Common myeloid progenitor, CD34-positive (primary cell): ENCODE measurements at regions not wholly inside any gene's neighbourhood (a gene's known extent, or its start where the extent isn't known, plus 50 kb on each side); places are given as distances from the start of the nearest gene placed in this dataset.

Experiments
- CTCF ChIA-PET: fragments of 350-600 bp; sonication (Branson Sonifier 250); formaldehyde crosslinking; loops from one replicate; lab custom pipeline; 2021; ENCODE audit warnings: antibody characterized with exemption; lab: Charles Lee
- POLR2A ChIA-PET: fragments of 350-600 bp; sonication (Branson Sonifier 250); formaldehyde crosslinking; loops from one replicate; lab custom pipeline; 2021; ENCODE audit warnings: antibody characterized with exemption; lab: Charles Lee
- DNase-seq, 3 donors: peaks; one replicate each; pipeline versions ENCODE4 v3.0.0 to v3.0.0-alpha.2; 2013
- H3K27ac ChIP-seq, 2 experiments: 1 replicate in 1 of 2; 2 replicates in 1 of 2; pipeline ENCODE4 v1.7.0; 2013; ENCODE audit warnings: inconsistent platforms in 2 of 2, low read length in 2 of 2, mild to moderate bottlenecking in 2 of 2, low read depth in 1 of 2, moderate library complexity in 1 of 2; ENCODE audit not compliant: severe bottlenecking in 2 of 2, insufficient read depth in 1 of 2, poor library complexity in 1 of 2
- H3K27me3 ChIP-seq, 5 experiments: replicated peaks in 2 of 5; 1 replicate in 3 of 5; 2 replicates in 2 of 5; pipeline versions ENCODE4 v1.6.1 to v1.7.0; 2013; ENCODE audit warnings: low read length in 4 of 5, mild to moderate bottlenecking in 2 of 5, moderate library complexity in 2 of 5, inconsistent platforms in 1 of 5; ENCODE audit not compliant: insufficient read depth in 5 of 5, control insufficient read depth in 4 of 5
- H3K36me3 ChIP-seq, 4 experiments: 1 replicate in 2 of 4; 2 replicates in 2 of 4; pipeline versions ENCODE4 v1.6.1 to v1.7.0; 2013; ENCODE audit warnings: low read length in 3 of 4, control low read depth in 1 of 4, mild to moderate bottlenecking in 1 of 4; ENCODE audit not compliant: control insufficient read depth in 4 of 4, insufficient read depth in 4 of 4
- H3K4me1 ChIP-seq, 4 experiments: 1 replicate in 3 of 4; 2 replicates in 1 of 4; pipeline versions ENCODE4 v1.6.1 to v1.7.1; 2013; ENCODE audit warnings: low read length in 3 of 4, mild to moderate bottlenecking in 3 of 4, control low read depth in 1 of 4, inconsistent platforms in 1 of 4, moderate library complexity in 1 of 4; ENCODE audit not compliant: control insufficient read depth in 4 of 4, insufficient read depth in 4 of 4; ENCODE audit errors: control extremely low read depth in 1 of 4
- H3K4me3 ChIP-seq, 7 experiments: 1 replicate in 4 of 7; 2 replicates in 3 of 7; pipeline versions ENCODE4 v1.5.1 to v1.7.0; 2013; ENCODE audit warnings: mild to moderate bottlenecking in 7 of 7, low read length in 6 of 7, moderate library complexity in 6 of 7, inconsistent platforms in 2 of 7, low read depth in 2 of 7, control low read depth in 1 of 7; ENCODE audit not compliant: insufficient read depth in 4 of 7, control insufficient read depth in 1 of 7; ENCODE audit errors: extremely low read depth in 1 of 7
- H3K9me3 ChIP-seq, 5 experiments: 1 replicate in 4 of 5; 2 replicates in 1 of 5; pipeline versions ENCODE4 v1.6.1 to v1.7.1; 2013; ENCODE audit warnings: low read length in 4 of 5, mild to moderate bottlenecking in 2 of 5, inconsistent platforms in 1 of 5, low read depth in 1 of 5, moderate library complexity in 1 of 5; ENCODE audit not compliant: control insufficient read depth in 4 of 5, insufficient read depth in 2 of 5; ENCODE audit errors: control extremely low read depth in 1 of 5
- WGBS: methylation state at CpG from one replicate; pipeline ENCODE4 v1.1.5; 2013; ENCODE audit not compliant: insufficient coverage; 5-methylcytosine and 5-hydroxymethylcytosine counted together

DNA sequence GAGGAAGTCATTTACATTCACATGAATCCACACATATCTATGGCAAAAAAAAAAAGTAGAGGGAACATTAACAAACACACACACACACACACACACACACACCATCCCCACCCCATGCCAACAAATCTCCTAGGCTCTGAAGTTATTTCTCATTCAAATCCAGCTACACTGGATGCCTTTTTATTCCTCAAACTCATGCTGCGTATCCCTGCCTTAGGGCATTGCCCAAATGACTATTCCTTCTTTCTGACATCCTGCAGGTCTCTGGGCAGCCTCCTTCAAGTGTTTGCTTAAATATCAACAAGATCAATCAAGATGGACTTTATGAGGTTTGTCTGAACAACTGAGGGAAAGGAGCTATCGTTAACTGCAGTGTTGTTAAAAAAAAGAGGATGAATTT, 106.5 kb upstream of the FAM9A start:
- no peaks in the 10 kb centered on the region for H3K4me1 ChIP-seq
- DNase-seq: no peak
- peaks cover 0 to 3% (median 0%) of the 10 kb centered on the region in 5 experiments for H3K27me3 ChIP-seq
- no peaks in the 10 kb centered on the region for H3K36me3 ChIP-seq
- ChIA-PET POLR2A (no interaction called here), CTCF (no interaction called here)
- H3K4me3 ChIP-seq: no peak overlapping the region
- H3K9me3 ChIP-seq: no peaks in the 10 kb centered on the region
- H3K27ac ChIP-seq: no peak overlapping the region
- 73% methylated on average over 2 of the region's 2 CpGs for WGBS

DNA sequence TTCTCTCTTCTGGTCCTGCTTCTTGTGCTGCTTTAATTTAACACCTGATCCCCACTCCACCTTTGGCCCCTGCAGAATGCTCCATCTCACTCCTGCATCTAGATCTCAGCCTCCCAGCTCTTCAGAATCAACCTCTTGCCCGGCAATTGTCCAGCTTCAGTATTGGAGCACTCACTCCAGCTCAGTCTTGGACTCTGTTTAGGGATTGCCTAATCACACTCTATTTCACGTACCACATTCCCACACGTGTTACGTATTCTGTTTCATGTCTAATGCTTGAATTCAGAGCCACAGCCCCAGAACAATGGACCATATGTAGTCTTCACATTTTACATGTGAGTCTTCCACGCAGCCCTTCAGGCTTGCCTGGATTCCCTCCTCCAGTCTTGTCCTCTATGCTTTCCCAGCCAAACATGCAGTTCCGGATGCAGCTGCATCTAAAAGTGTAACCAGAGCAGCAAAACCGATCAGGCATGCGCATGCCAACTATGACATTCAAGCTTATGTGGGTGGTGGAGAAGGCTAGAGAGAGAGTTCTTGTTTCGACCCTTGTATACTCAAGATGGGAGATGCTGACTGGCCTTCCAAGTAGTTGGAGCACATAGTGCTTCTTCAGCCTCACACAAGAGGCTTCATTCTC, 105.2 kb upstream of the FAM9A start:
- 85% methylated on average over 8 of the region's 9 CpGs for WGBS
- ChIA-PET CTCF (no interaction called here), POLR2A (no interaction called here)
- Histone ChIP-seq H3K4me3 (no peak overlapping the region), H3K36me3 (no peaks in the 10 kb centered on the region), H3K27me3 (peaks cover 0 to 3% (median 0%) of the 10 kb centered on the region in 5 experiments), H3K4me1 (no peaks in the 10 kb centered on the region), H3K27ac (no peak overlapping the region), H3K9me3 (no peaks in the 10 kb centered on the region)
- no peak for DNase-seq

DNA sequence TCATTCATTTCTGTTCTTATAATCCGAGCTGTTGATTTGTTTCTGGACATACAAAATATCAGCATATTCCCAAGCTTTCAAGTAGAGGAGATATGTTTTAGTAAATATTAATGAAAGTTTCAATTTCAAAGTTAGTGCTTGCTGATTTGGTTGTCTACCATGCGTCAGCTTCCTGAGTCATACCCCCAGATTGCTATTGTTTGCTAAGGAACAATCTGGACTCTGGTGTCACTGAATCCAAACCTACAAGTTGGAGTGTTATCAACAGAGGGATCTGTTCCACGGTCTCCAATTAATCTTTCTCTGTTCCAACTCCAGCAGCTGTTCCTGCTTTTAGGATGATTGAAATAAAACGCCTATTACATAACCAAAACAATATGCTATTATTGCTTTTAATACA, 96.1 kb upstream of the FAM9A start:
- no peak overlapping the region for H3K4me3 ChIP-seq
- no peak for DNase-seq
- H3K4me1 ChIP-seq: no peaks in the 10 kb centered on the region
- H3K36me3 ChIP-seq: no peaks in the 10 kb centered on the region
- H3K9me3 ChIP-seq: peaks cover 0 to 5% (median 0%) of the 10 kb centered on the region in 5 experiments
- H3K27me3 ChIP-seq: no peaks in the 10 kb centered on the region
- 100% methylated on average over 1 of the region's 4 CpGs for WGBS
- H3K27ac ChIP-seq: no peak overlapping the region
- POLR2A ChIA-PET: no interaction called here
- CTCF ChIA-PET: no interaction called here

GRCh38 chrX:8890794-8891193, 89.6 kb upstream of the FAM9A start:
- H3K27me3 ChIP-seq: no peaks in the 10 kb centered on the region
- DNase-seq: no peak
- H3K36me3 ChIP-seq: no peaks in the 10 kb centered on the region
- H3K4me3 ChIP-seq: no peak overlapping the region
- H3K27ac ChIP-seq: no peak overlapping the region
- H3K9me3 ChIP-seq: peaks cover 0 to 12% (median 0%) of the 10 kb centered on the region in 5 experiments
- WGBS: 64% methylated on average over 1 of the region's 1 CpG
- CTCF ChIA-PET: interaction anchor here (1.4 kb wide), 1 partner anchor 11 kb away, joined by 4 read pairs; no protein-coding TSS in a partner anchor
- POLR2A ChIA-PET: no interaction called here
- H3K4me1 ChIP-seq: no peaks in the 10 kb centered on the region

- no peak for DNase-seq
- peaks cover 0 to 7% (median 0%) of the 10 kb centered on the region in 5 experiments for H3K9me3 ChIP-seq
- H3K4me3 ChIP-seq: no peak overlapping the region
- ChIA-PET POLR2A (no interaction called here), CTCF (interaction anchor here (1.2 kb wide), 1 partner anchor 46 kb away, joined by 3 read pairs; no protein-coding TSS in a partner anchor)
- H3K4me1 ChIP-seq: no peaks in the 10 kb centered on the region
- 86% methylated on average over 3 of the region's 3 CpGs for WGBS
- H3K36me3 ChIP-seq: no peaks in the 10 kb centered on the region
- no peak overlapping the region for H3K27ac ChIP-seq
- no peaks in the 10 kb centered on the region for H3K27me3 ChIP-seq
Observed at GRCh38 chrX:8887004-8887403, 85.8 kb upstream of the FAM9A start.

DNA sequence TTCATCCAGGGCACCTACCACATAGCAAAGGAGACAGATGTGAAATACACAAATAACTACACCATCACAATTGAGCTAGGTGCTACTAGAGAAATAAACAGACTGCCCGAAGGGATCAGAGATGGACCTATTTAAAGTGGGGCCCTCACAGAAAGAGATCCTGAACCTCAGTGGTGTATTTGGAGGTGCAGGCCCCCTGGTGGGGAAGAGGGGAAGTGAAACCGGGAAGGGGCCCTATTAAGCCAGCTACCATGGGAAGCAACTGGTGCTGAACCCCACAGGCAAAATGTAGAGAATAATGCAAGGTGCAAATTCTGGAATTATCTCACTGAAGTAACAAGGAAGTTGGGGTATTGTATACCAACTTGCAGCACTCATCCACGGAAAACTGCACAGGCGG, 78.6 kb upstream of the FAM9A start:
- no peak overlapping the region for H3K27ac ChIP-seq
- no peaks in the 10 kb centered on the region for H3K9me3 ChIP-seq
- 56% methylated on average over 3 of the region's 4 CpGs for WGBS
- peak; percentile 19 to 49 (median 27) for DNase-seq
- H3K36me3 ChIP-seq: no peaks in the 10 kb centered on the region
- no peaks in the 10 kb centered on the region for H3K27me3 ChIP-seq
- ChIA-PET POLR2A (no interaction called here), CTCF (interaction anchor here (1.1 to 2.1 kb wide), 6 partner anchors 8 to 69 kb away, joined by 3 to 5 read pairs (median 4); no protein-coding TSS in a partner anchor)
- H3K4me1 ChIP-seq: no peaks in the 10 kb centered on the region
- H3K4me3 ChIP-seq: no peak overlapping the region

GRCh38 chrX:8873956-8874355, 72.8 kb upstream of the FAM9A start:
- WGBS: 81% methylated on average over 3 of the region's 3 CpGs

More at GRCh38 chrX:8873956-8874355, 72.8 kb upstream of the FAM9A start:
- H3K36me3 ChIP-seq: no peaks in the 10 kb centered on the region
- no peaks in the 10 kb centered on the region for H3K9me3 ChIP-seq
- H3K4me3 ChIP-seq: no peak overlapping the region
- H3K4me1 ChIP-seq: no peaks in the 10 kb centered on the region
- POLR2A ChIA-PET: no interaction called here
- no peak for DNase-seq
- CTCF ChIA-PET: no interaction called here
- peaks cover 0 to 4% (median 0%) of the 10 kb centered on the region in 5 experiments for H3K27me3 ChIP-seq
- H3K27ac ChIP-seq: no peak overlapping the region
